ENCODE measurements at regions not wholly inside any gene's neighbourhood (a gene's known extent, or its start where the extent isn't known, plus 50 kb on each side); places are given as distances from the start of the nearest gene placed in this dataset.

DNA sequence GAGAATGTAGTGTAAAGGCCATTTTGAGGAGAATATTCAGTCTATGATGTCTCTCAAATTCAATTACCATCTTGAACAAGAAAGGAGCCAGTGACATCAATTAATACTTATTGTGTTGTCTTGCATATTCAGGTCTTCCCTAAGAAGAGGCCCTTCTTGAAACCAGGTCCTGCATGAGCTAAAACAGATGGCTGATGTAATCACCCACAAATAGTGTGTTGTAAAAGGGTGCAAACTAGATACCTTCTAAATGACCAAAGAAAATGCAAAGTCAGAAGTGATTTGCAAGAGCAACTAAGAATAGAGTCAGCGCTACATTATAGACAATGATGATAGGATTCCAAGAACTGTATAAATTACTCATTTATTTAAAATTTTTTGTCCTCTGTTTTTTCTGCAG, 97.0 kb downstream of the BTBD3 start:
- TF ChIP-seq CBFB (CRISPR knock-in tag; IDR thresholded peaks at IDR 0.05; ENCODE audit: low read depth) (no peak), ZNF263 (CRISPR knock-in tag; IDR thresholded peaks at IDR 0.05; ENCODE audit: low read depth) (no peak)
- TF ChIP-seq, protein P1, sequence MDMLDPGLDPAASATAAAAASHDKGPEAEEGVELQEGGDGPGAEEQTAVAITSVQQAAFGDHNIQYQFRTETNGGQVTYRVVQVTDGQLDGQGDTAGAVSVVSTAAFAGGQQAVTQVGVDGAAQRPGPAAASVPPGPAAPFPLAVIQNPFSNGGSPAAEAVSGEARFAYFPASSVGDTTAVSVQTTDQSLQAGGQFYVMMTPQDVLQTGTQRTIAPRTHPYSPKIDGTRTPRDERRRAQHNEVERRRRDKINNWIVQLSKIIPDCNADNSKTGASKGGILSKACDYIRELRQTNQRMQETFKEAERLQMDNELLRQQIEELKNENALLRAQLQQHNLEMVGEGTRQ (CRISPR knock-in tag; IDR thresholded peaks at IDR 0.05) = no peak
- TF ChIP-seq, protein P2, sequence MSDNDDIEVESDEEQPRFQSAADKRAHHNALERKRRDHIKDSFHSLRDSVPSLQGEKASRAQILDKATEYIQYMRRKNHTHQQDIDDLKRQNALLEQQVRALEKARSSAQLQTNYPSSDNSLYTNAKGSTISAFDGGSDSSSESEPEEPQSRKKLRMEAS (CRISPR knock-in tag; IDR thresholded peaks at IDR 0.05) = no peak
- TF ChIP-seq, protein P3, sequence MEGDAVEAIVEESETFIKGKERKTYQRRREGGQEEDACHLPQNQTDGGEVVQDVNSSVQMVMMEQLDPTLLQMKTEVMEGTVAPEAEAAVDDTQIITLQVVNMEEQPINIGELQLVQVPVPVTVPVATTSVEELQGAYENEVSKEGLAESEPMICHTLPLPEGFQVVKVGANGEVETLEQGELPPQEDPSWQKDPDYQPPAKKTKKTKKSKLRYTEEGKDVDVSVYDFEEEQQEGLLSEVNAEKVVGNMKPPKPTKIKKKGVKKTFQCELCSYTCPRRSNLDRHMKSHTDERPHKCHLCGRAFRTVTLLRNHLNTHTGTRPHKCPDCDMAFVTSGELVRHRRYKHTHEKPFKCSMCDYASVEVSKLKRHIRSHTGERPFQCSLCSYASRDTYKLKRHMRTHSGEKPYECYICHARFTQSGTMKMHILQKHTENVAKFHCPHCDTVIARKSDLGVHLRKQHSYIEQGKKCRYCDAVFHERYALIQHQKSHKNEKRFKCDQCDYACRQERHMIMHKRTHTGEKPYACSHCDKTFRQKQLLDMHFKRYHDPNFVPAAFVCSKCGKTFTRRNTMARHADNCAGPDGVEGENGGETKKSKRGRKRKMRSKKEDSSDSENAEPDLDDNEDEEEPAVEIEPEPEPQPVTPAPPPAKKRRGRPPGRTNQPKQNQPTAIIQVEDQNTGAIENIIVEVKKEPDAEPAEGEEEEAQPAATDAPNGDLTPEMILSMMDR (IDR thresholded peaks at IDR 0.05) = no peak

Data from WTC11 (cell line).